Keratinocyte (primary cell): ENCODE measurements at regions not wholly inside any gene's neighbourhood (a gene's known extent, or its start where the extent isn't known, plus 50 kb on each side); places are given as distances from the start of the nearest gene placed in this dataset.

ENCODE experiments used
- CTCF ChIP-seq, 3 experiments: IDR thresholded peaks in 1 of 3; conservative IDR thresholded peaks in 1 of 3; optimal IDR thresholded peaks in 1 of 3; 2 replicates in 2 of 3; 3 replicates in 1 of 3; pipeline versions ENCODE3 to v1.5.1; 2011; ENCODE audit warnings: low read length in 3 of 3, mild to moderate bottlenecking in 3 of 3, moderate library complexity in 2 of 3, control low read depth in 1 of 3, inconsistent platforms in 1 of 3; ENCODE audit not compliant: insufficient read depth in 2 of 3; ENCODE audit errors: extremely low read depth in 1 of 3
- EZH2 ChIP-seq: IDR thresholded peaks from one replicate; pipeline ENCODE4 v1.6.1; 2012; ENCODE audit warnings: inconsistent platforms, mild to moderate bottlenecking, low read length, moderate library complexity

- TF ChIP-seq CTCF (optimal IDR thresholded peaks at IDR 0.05 in 1 of 3, IDR thresholded peaks at IDR 0.05 in 1 of 3, conservative IDR thresholded peaks at IDR 0.05 in 1 of 3; ENCODE audit: extremely low read depth in 1 of 3, insufficient read depth in 2 of 3, low read length in 3 of 3), result no peak
- no peak for TF ChIP-seq EZH2
Observed at GRCh38 chr14:86513056-86513455, 983.1 kb downstream of the FLRT2 start.
